GM12878 (cell line): ENCODE measurements at regions not wholly inside any gene's neighbourhood (a gene's known extent, or its start where the extent isn't known, plus 50 kb on each side); places are given as distances from the start of the nearest gene placed in this dataset.

ENCODE experiments used
- ATAC-seq: fragments of 200-7000 bp; cut with Tn5 transposase; 3 replicates; pipeline ENCODE4 v1.9.1; 2020; ENCODE audit warnings: mild to moderate bottlenecking, moderate library complexity
- BruUV-seq: library from RNA; stranded (reverse); fragments of 400-500 nt; replicated peaks from 2 replicates; lab custom pipeline; 2021; lab: Mats Ljungman, UMichigan
- CTCF ChIA-PET: fragments of 300-600 bp; sonication (Branson Sonifier 250); formaldehyde crosslinking; extraction: SDS; loops from one replicate; lab custom pipeline; 2021; ENCODE audit warnings: inconsistent platforms; lab: Yijun Ruan, JAX
- POLR2A ChIA-PET: fragments of 350-600 bp; formaldehyde crosslinking; extraction: SDS; loops from one replicate; lab custom pipeline; 2021; ENCODE audit warnings: inconsistent platforms; lab: Charles Lee
- RAD21 ChIA-PET: fragments of 300-600 bp; sonication (Branson Sonifier 250); formaldehyde crosslinking; loops from one replicate; lab custom pipeline; 2023; ENCODE audit warnings: antibody characterized with exemption; ENCODE audit not compliant: unreplicated experiment; lab: Charles Lee
- SMC1A ChIA-PET: fragments of 300-600 bp; sonication (Branson Sonifier 250); formaldehyde crosslinking; loops from one replicate; lab custom pipeline; 2023; ENCODE audit not compliant: unreplicated experiment, uncharacterized antibody; lab: Charles Lee
- DNase-seq: peaks from one replicate; pipeline ENCODE4 v3.0.0-alpha.2; 2011; ENCODE audit warnings: low read depth, low spot score
- FAIRE-seq: peaks from 3 replicates; lab custom pipeline; 2011; peaks lifted over from hg19 to GRCh38; lab: Jason Lieb, UNC
- H2AFZ ChIP-seq: 2 replicates; pipeline ENCODE4 v1.6.0; 2011; ENCODE audit warnings: low read depth, low read length, control low read depth; ENCODE audit not compliant: control insufficient read depth
- H3K27ac ChIP-seq: 2 replicates; pipeline ENCODE4 v1.5.1; 2011; ENCODE audit warnings: control low read depth; ENCODE audit not compliant: control insufficient read depth, insufficient read depth
- H3K27me3 ChIP-seq, 2 experiments: replicated peaks in 1 of 2; 2 replicates each; pipeline versions ENCODE4 v1.6.0 to v1.6.1; 2011; ENCODE audit warnings: low read length in 1 of 2; ENCODE audit not compliant: control insufficient read depth in 2 of 2, insufficient read depth in 2 of 2
- H3K36me3 ChIP-seq, 2 experiments: 2 replicates each; pipeline ENCODE4 v1.5.1; 2011; ENCODE audit warnings: low read length in 1 of 2; ENCODE audit not compliant: control insufficient read depth in 2 of 2, insufficient read depth in 2 of 2
- H3K4me1 ChIP-seq: 2 replicates; pipeline ENCODE4 v1.6.1; 2011; ENCODE audit warnings: mild to moderate bottlenecking, low read length, moderate library complexity, mixed read lengths; ENCODE audit not compliant: control insufficient read depth, insufficient read depth
- H3K4me2 ChIP-seq: 2 replicates; pipeline ENCODE4 v1.6.0; 2011; ENCODE audit warnings: control low read depth; ENCODE audit not compliant: control insufficient read depth, insufficient read depth
- H3K4me3 ChIP-seq: fragments of 200-600 bp; sonication (generic); 2 replicates; pipeline ENCODE4 v1.5.1; 2016
- H3K79me2 ChIP-seq: 2 replicates; pipeline ENCODE4 v1.6.0; 2011; ENCODE audit warnings: low read length; ENCODE audit not compliant: control insufficient read depth, insufficient read depth
- H3K9ac ChIP-seq: 2 replicates; pipeline ENCODE4 v1.8.0; 2011; ENCODE audit warnings: low read length, control low read depth, mixed read lengths; ENCODE audit not compliant: control insufficient read depth, insufficient read depth
- H3K9me3 ChIP-seq: replicated peaks from 3 replicates; pipeline ENCODE4 v1.5.1; 2011; ENCODE audit warnings: mild to moderate bottlenecking, low read length; ENCODE audit not compliant: control insufficient read depth, insufficient read depth
- H4K20me1 ChIP-seq: 2 replicates; pipeline ENCODE4 v1.6.0; 2011; ENCODE audit not compliant: control insufficient read depth, insufficient read depth
- CEBPB ChIP-seq, 2 experiments: fragments of 150-350 bp in 1 of 2; IDR thresholded peaks; 2 replicates each; pipeline ENCODE4 v1.6.1; 2012 to 2014; ENCODE audit warnings: low read depth in 2 of 2, low read length in 2 of 2, borderline replicate concordance in 1 of 2, inconsistent platforms in 1 of 2
- JUNB ChIP-seq: IDR thresholded peaks from 2 replicates; pipeline ENCODE4 v1.6.1; 2016; ENCODE audit warnings: antibody characterized with exemption, mild to moderate bottlenecking
- PKNOX1 ChIP-seq: fragments of 450-650 bp; IDR thresholded peaks from 2 replicates; pipeline ENCODE4 v1.6.1; 2016; ENCODE audit warnings: mild to moderate bottlenecking
- RAD21 ChIP-seq: IDR thresholded peaks from 2 replicates; pipeline ENCODE4 v1.6.1; 2011; ENCODE audit warnings: mild to moderate bottlenecking, low read depth, low read length, moderate library complexity; ENCODE audit not compliant: insufficient read depth
- WGBS: methylation state at CpG from one replicate; pipeline ENCODE4 v1.1.6; 2016; ENCODE audit warnings: low lambda C conversion rate; ENCODE audit not compliant: insufficient replicate concordance, insufficient coverage; ENCODE audit errors: missing lambda C conversion rate; 5-methylcytosine and 5-hydroxymethylcytosine counted together
- in situ Hi-C: fragments of 300-500 bp; cut with MboI; formaldehyde crosslinking; loops from 9 replicates; pipeline ENCODE4 v1.14.3; 2018; ENCODE audit warnings: mixed read lengths
- intact Hi-C: fragments of 100-400 bp; cut with micrococcal nuclease; formaldehyde crosslinking; loops from one replicate; pipeline ENCODE4 v1.14.2; 2022; ENCODE audit not compliant: unreplicated experiment
- TF ChIP-seq, protein P1 (sequence below): IDR thresholded peaks from 2 replicates; pipeline ENCODE4 v1.6.1; 2012; ENCODE audit warnings: low read depth, low read length, improper control_type of control experiment

- no peak for TF ChIP-seq JUNB
These were observed 464.7 kb upstream of the TRAM1L1 start (continued) for GRCh38 chr4:117550085-117550484.

DNA sequence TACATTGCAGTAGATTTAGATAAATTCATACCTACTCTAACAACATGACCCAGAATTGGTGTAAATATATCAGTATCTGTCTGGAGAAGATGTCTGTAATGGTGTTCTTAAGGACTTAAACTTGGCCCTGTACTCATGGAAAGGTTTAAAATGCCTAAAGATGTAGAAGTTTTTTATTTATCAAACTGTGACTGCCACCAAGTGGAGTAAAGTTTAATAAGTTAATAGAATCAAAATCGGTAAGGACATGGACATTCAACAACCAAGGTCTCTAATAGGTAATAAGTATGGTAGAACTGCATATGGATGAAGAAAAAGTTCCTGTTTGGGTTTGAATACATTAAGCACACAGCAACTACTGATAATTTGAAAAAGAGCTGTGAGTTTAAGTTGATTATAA lies 474.0 kb upstream of the NDST3 start:
- BruUV-seq: no TSS peak
- H3K4me2 ChIP-seq: no peak overlapping the region
- no peaks in the 10 kb centered on the region for H3K9me3 ChIP-seq
- 0% methylated on average over 1 of the region's 1 CpG for WGBS
- TF ChIP-seq CEBPB (IDR thresholded peaks at IDR 0.05; ENCODE audit: borderline replicate concordance in 1 of 2, low read depth in 2 of 2, low read length in 2 of 2) (no peak), RAD21 (peak; percentile 56; the same call in 1 of the 2 replicates)
- H3K4me3 ChIP-seq: no peak overlapping the region
- ATAC-seq: no peak
- no peak for DNase-seq
- H2AFZ ChIP-seq: no peak overlapping the region
- H4K20me1 ChIP-seq: no peaks in the 10 kb centered on the region
- FAIRE-seq: no peak
- in situ Hi-C loops (no loop called here), intact Hi-C loops (no loop called here)
- H3K4me1 ChIP-seq: no peaks in the 10 kb centered on the region
- ChIA-PET POLR2A (no interaction called here), CTCF (interaction anchor here (0.5 kb wide), 1 partner anchor 179 kb away, joined by 4 read pairs; no protein-coding TSS in a partner anchor), RAD21 (no interaction called here), SMC1A (interaction anchor here (1.1 to 1.4 kb wide), 2 partner anchors 10 kb away, joined by 3 read pairs; no protein-coding TSS in a partner anchor)
- H3K27ac ChIP-seq: no peak overlapping the region
- no peaks in the 10 kb centered on the region for H3K79me2 ChIP-seq
- H3K36me3 ChIP-seq: no peaks in the 10 kb centered on the region
- H3K9ac ChIP-seq: no peak overlapping the region
- H3K27me3 ChIP-seq: no peaks in the 10 kb centered on the region

DNA sequence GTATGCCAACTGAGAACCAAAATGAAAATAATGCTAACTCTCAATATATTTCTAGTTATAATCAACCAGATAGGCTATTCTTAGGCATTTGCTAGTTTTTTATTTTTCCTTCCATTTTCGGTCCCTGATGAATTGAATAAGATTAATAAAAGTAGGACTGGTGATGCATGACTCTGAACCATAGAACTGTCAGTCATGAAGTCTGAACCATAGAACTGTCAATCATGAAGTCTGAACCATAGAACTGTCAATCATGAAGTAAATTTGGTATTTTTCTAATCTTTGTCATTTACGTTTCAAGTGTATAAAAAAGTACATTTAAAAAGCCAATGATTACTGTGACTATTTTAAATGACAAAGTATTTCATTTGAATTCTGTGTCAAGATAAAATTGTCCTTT lies 460.2 kb upstream of the NDST3 start:
- Histone ChIP-seq H4K20me1 (no peaks in the 10 kb centered on the region), H3K4me2 (no peak overlapping the region), H3K4me1 (no peaks in the 10 kb centered on the region), H3K36me3 (no peaks in the 10 kb centered on the region), H3K79me2 (no peaks in the 10 kb centered on the region), H3K27ac (no peak overlapping the region), H3K27me3 (no peaks in the 10 kb centered on the region), H3K9me3 (no peaks in the 10 kb centered on the region), H2AFZ (no peak overlapping the region), H3K9ac (no peak overlapping the region), H3K4me3 (no peak overlapping the region)
- DNase-seq (no peak), ATAC-seq (no peak), FAIRE-seq (no peak)
- TF ChIP-seq, protein P1, sequence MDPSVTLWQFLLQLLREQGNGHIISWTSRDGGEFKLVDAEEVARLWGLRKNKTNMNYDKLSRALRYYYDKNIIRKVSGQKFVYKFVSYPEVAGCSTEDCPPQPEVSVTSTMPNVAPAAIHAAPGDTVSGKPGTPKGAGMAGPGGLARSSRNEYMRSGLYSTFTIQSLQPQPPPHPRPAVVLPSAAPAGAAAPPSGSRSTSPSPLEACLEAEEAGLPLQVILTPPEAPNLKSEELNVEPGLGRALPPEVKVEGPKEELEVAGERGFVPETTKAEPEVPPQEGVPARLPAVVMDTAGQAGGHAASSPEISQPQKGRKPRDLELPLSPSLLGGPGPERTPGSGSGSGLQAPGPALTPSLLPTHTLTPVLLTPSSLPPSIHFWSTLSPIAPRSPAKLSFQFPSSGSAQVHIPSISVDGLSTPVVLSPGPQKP: no peak
- TF ChIP-seq PKNOX1: peak; percentile 18; the same call in 1 of the 2 replicates
- CTCF ChIA-PET: no interaction called here
- intact Hi-C loops (no loop called here), in situ Hi-C loops (no loop called here)
- 41% methylated on average over 2 of the region's 2 CpGs for WGBS
- RAD21 ChIA-PET: no interaction called here
- no TSS peak for BruUV-seq
- POLR2A ChIA-PET: no interaction called here
- SMC1A ChIA-PET: no interaction called here
